GM12864 (cell line): ENCODE measurements at regions not wholly inside any gene's neighbourhood (a gene's known extent, or its start where the extent isn't known, plus 50 kb on each side); places are given as distances from the start of the nearest gene placed in this dataset.
"Not testable (repeated sequence)": the region's sequence is repeated elsewhere in the genome, so short reads cannot be mapped to it uniquely, and the experiment has no call there.

Source experiments
- DNase-seq: peaks from one replicate; pipeline ENCODE4 v3.0.0-alpha.2; 2011; ENCODE audit warnings: low read depth
- H3K4me3 ChIP-seq: 2 replicates; pipeline ENCODE4 v1.5.1; 2011; ENCODE audit warnings: mild to moderate bottlenecking, low read depth, low read length, control low read depth
- CTCF ChIP-seq: IDR thresholded peaks from 2 replicates; pipeline ENCODE4 v1.5.1; 2011; ENCODE audit warnings: low read depth, mild to moderate bottlenecking, moderate library complexity, low read length, control low read depth, inconsistent platforms; ENCODE audit errors: missing control alignments

- H3K4me3 ChIP-seq: no peak overlapping the region
- TF ChIP-seq CTCF: no peak
- DNase-seq: no peak
Observed at GRCh38 chr10:23571884-23572283, 133.0 kb downstream of the OTUD1 start.

DNA sequence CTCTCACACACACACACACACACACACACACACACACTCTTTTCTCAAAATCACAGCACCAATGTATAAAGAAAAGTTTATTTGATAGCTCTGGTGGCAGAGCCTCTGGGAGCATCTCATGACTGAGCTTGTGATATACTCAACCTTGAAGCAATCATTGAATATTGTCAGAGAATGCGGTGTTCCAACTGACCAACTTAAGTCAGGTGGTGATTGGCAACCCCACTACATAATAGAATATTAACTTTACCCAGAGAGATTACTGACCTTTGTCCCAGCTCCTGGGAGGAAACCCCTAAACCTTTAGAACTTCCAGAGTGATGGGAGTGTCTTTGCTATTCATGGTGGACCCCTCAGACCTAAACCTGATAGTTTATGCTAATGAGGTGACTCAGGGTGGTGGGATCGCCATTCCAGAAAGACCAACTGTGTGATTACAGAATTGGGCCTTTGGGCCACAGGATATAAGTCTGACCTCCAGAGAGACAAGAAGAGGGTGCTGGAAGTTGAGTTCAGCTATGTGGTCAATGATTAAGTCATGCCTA, 143.1 kb downstream of the OTUD1 start:
- DNase-seq: no peak
- H3K4me3 ChIP-seq: no peak overlapping the region

DNA sequence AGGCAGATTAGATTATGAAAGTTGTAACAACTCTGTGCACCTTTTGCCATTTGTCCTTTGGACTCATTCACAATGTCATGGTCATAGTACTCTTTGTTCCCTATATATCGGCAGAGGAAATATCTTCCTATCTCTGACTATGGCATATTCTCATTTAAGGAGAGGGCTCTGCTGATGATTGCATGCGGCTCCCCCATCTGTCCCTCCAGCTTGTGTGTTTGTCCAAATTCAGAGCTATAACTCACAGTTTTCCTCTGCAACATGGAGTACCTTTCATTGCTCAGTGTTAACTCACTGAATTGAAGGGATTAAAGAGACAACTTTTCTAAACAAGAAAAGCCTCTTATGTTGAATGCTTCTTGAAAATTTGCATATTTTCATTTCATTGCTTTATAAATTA, 145.5 kb downstream of the OTUD1 start:
- no peak overlapping the region for H3K4me3 ChIP-seq
- no peak for TF ChIP-seq CTCF
- no peak for DNase-seq

More for the DNA sequence above, 143.1 kb downstream of the OTUD1 start:
- TF ChIP-seq CTCF: no peak

- TF ChIP-seq CTCF: no peak
- no peak overlapping the region for H3K4me3 ChIP-seq
- DNase-seq: no peak
Observed at GRCh38 chr10:23585186-23585585, 146.3 kb downstream of the OTUD1 start.

GRCh38 chr10:23585666-23586065, 146.8 kb downstream of the OTUD1 start:
- no peak overlapping the region for H3K4me3 ChIP-seq
- no peak for TF ChIP-seq CTCF
- no peak for DNase-seq

GRCh38 chr10:23595278-23595677, 156.4 kb downstream of the OTUD1 start:
- DNase-seq, H3K4me3 ChIP-seq: not testable (repeated sequence)

GRCh38 chr10:23604613-23605012, 165.7 kb downstream of the OTUD1 start:
- no peak for TF ChIP-seq CTCF
- no peak overlapping the region for H3K4me3 ChIP-seq
- DNase-seq: no peak
